ENCODE measurements at regions not wholly inside any gene's neighbourhood (a gene's known extent, or its start where the extent isn't known, plus 50 kb on each side); places are given as distances from the start of the nearest gene placed in this dataset.

GRCh38 chr6:149217466-149217888, 100.0 kb upstream of the TAB2 start:
- Histone ChIP-seq H3K27ac (ENCODE audit: low read length) (no peak overlapping the region), H3K4me2 (ENCODE audit: low read depth, low read length, poor library complexity, severe bottlenecking) (no peak overlapping the region), H4K20me1 (ENCODE audit: insufficient read depth, low read depth, low read length) (no peaks in the 10 kb centered on the region), H3K27me3 (ENCODE audit: low read length) (no peaks in the 10 kb centered on the region), H3K79me2 (ENCODE audit: low read length) (no peaks in the 10 kb centered on the region), H3K4me3 (ENCODE audit: low read length) (no peak overlapping the region), H3K9me2 (replicated peaks; ENCODE audit: insufficient read depth, low read length) (no peaks in the 10 kb centered on the region), H3K9ac (ENCODE audit: low read length) (no peak overlapping the region), H3K36me3 (ENCODE audit: insufficient read depth, low read length) (no peaks in the 10 kb centered on the region), H3K9me3 (ENCODE audit: low read length) (no peaks in the 10 kb centered on the region), H2AFZ (ENCODE audit: low read length) (0 out of 2 replicates have a peak overlapping the region, but pooled peaks have one; percentile 41), H3K4me1 (ENCODE audit: low read length) (no peaks in the 10 kb centered on the region)
- peak; percentile 48 for DNase-seq

GRCh38 chr6:149218471-149218870, 99.0 kb upstream of the TAB2 start:
- Histone ChIP-seq H3K4me2 (ENCODE audit: low read depth, low read length, poor library complexity, severe bottlenecking) (no peak overlapping the region), H3K27me3 (ENCODE audit: low read length) (no peaks in the 10 kb centered on the region), H4K20me1 (ENCODE audit: insufficient read depth, low read depth, low read length) (no peaks in the 10 kb centered on the region), H3K9me2 (replicated peaks; ENCODE audit: insufficient read depth, low read length) (no peaks in the 10 kb centered on the region), H3K4me1 (ENCODE audit: low read length) (no peaks in the 10 kb centered on the region), H3K9ac (ENCODE audit: low read length) (no peak overlapping the region), H3K36me3 (ENCODE audit: insufficient read depth, low read length) (no peaks in the 10 kb centered on the region), H3K27ac (ENCODE audit: low read length) (no peak overlapping the region), H3K9me3 (ENCODE audit: low read length) (no peaks in the 10 kb centered on the region), H3K79me2 (ENCODE audit: low read length) (no peaks in the 10 kb centered on the region), H2AFZ (ENCODE audit: low read length) (no peak overlapping the region), H3K4me3 (ENCODE audit: low read length) (no peak overlapping the region)
- no peak for DNase-seq

- H3K9me3 ChIP-seq (ENCODE audit: low read length): no peaks in the 10 kb centered on the region
- no peaks in the 10 kb centered on the region for H3K79me2 ChIP-seq (ENCODE audit: low read length)
- H3K4me2 ChIP-seq (ENCODE audit: low read depth, low read length, poor library complexity, severe bottlenecking): no peak overlapping the region
Observed at GRCh38 chr6:149218915-149219314, 98.6 kb upstream of the TAB2 start.

GRCh38 chr6:149220882-149221773, 96.4 kb upstream of the TAB2 start:
- Histone ChIP-seq H3K9ac (ENCODE audit: low read length) (no peak overlapping the region), H3K4me1 (ENCODE audit: low read length) (no peaks in the 10 kb centered on the region), H3K9me3 (ENCODE audit: low read length) (no peaks in the 10 kb centered on the region), H3K27ac (ENCODE audit: low read length) (no peak overlapping the region), H3K9me2 (replicated peaks; ENCODE audit: insufficient read depth, low read length) (no peaks in the 10 kb centered on the region), H2AFZ (ENCODE audit: low read length) (no peak overlapping the region), H3K4me2 (ENCODE audit: low read depth, low read length, poor library complexity, severe bottlenecking) (no peak overlapping the region), H4K20me1 (ENCODE audit: insufficient read depth, low read depth, low read length) (no peaks in the 10 kb centered on the region), H3K27me3 (ENCODE audit: low read length) (no peaks in the 10 kb centered on the region), H3K79me2 (ENCODE audit: low read length) (no peaks in the 10 kb centered on the region), H3K36me3 (ENCODE audit: insufficient read depth, low read length) (no peaks in the 10 kb centered on the region), H3K4me3 (ENCODE audit: low read length) (no peak overlapping the region)
- DNase-seq: no peak

More at GRCh38 chr6:149218915-149219314, 98.6 kb upstream of the TAB2 start:
- H3K27ac ChIP-seq (ENCODE audit: low read length): no peak overlapping the region
- no peaks in the 10 kb centered on the region for H3K36me3 ChIP-seq (ENCODE audit: insufficient read depth, low read length)
- H3K4me3 ChIP-seq (ENCODE audit: low read length): no peak overlapping the region
- H3K4me1 ChIP-seq (ENCODE audit: low read length): no peaks in the 10 kb centered on the region
- H3K9ac ChIP-seq (ENCODE audit: low read length): no peak overlapping the region
- H3K9me2 ChIP-seq (replicated peaks; ENCODE audit: insufficient read depth, low read length): no peaks in the 10 kb centered on the region
- DNase-seq: no peak
- H4K20me1 ChIP-seq (ENCODE audit: insufficient read depth, low read depth, low read length): no peaks in the 10 kb centered on the region
- no peak overlapping the region for H2AFZ ChIP-seq (ENCODE audit: low read length)
- no peaks in the 10 kb centered on the region for H3K27me3 ChIP-seq (ENCODE audit: low read length)

- no peak for DNase-seq
- Histone ChIP-seq H3K9me2 (replicated peaks; ENCODE audit: insufficient read depth, low read length) (no peaks in the 10 kb centered on the region), H2AFZ (ENCODE audit: low read length) (no peak overlapping the region), H3K36me3 (ENCODE audit: insufficient read depth, low read length) (no peaks in the 10 kb centered on the region), H3K27me3 (ENCODE audit: low read length) (no peaks in the 10 kb centered on the region), H3K9ac (ENCODE audit: low read length) (no peak overlapping the region), H3K4me1 (ENCODE audit: low read length) (no peaks in the 10 kb centered on the region), H3K4me3 (ENCODE audit: low read length) (no peak overlapping the region), H3K9me3 (ENCODE audit: low read length) (no peaks in the 10 kb centered on the region), H3K4me2 (ENCODE audit: low read depth, low read length, poor library complexity, severe bottlenecking) (no peak overlapping the region), H3K27ac (ENCODE audit: low read length) (no peak overlapping the region), H4K20me1 (ENCODE audit: insufficient read depth, low read depth, low read length) (no peaks in the 10 kb centered on the region), H3K79me2 (ENCODE audit: low read length) (no peaks in the 10 kb centered on the region)
Observed at GRCh38 chr6:149221774-149222070, 95.8 kb upstream of the TAB2 start.

- Histone ChIP-seq H4K20me1 (ENCODE audit: insufficient read depth, low read depth, low read length) (no peaks in the 10 kb centered on the region), H2AFZ (ENCODE audit: low read length) (no peak overlapping the region), H3K4me3 (ENCODE audit: low read length) (no peak overlapping the region), H3K9me3 (ENCODE audit: low read length) (no peaks in the 10 kb centered on the region), H3K36me3 (ENCODE audit: insufficient read depth, low read length) (no peaks in the 10 kb centered on the region), H3K9me2 (replicated peaks; ENCODE audit: insufficient read depth, low read length) (no peaks in the 10 kb centered on the region), H3K4me2 (ENCODE audit: low read depth, low read length, poor library complexity, severe bottlenecking) (no peak overlapping the region), H3K27me3 (ENCODE audit: low read length) (no peaks in the 10 kb centered on the region), H3K4me1 (ENCODE audit: low read length) (no peaks in the 10 kb centered on the region), H3K79me2 (ENCODE audit: low read length) (no peaks in the 10 kb centered on the region), H3K9ac (ENCODE audit: low read length) (no peak overlapping the region), H3K27ac (ENCODE audit: low read length) (no peak overlapping the region)
- DNase-seq: no peak
Observed at GRCh38 chr6:149223120-149223903, 94.2 kb upstream of the TAB2 start.

GRCh38 chr6:149223904-149224351, 93.6 kb upstream of the TAB2 start:
- H4K20me1 ChIP-seq (ENCODE audit: insufficient read depth, low read depth, low read length): no peaks in the 10 kb centered on the region
- no peaks in the 10 kb centered on the region for H3K4me1 ChIP-seq (ENCODE audit: low read length)
- no peak overlapping the region for H2AFZ ChIP-seq (ENCODE audit: low read length)
- no peaks in the 10 kb centered on the region for H3K9me2 ChIP-seq (replicated peaks; ENCODE audit: insufficient read depth, low read length)
- H3K9ac ChIP-seq (ENCODE audit: low read length): no peak overlapping the region
- no peak overlapping the region for H3K27ac ChIP-seq (ENCODE audit: low read length)
- H3K9me3 ChIP-seq (ENCODE audit: low read length): no peaks in the 10 kb centered on the region
- no peaks in the 10 kb centered on the region for H3K36me3 ChIP-seq (ENCODE audit: insufficient read depth, low read length)
- no peak for DNase-seq
- H3K79me2 ChIP-seq (ENCODE audit: low read length): no peaks in the 10 kb centered on the region
- H3K4me2 ChIP-seq (ENCODE audit: low read depth, low read length, poor library complexity, severe bottlenecking): no peak overlapping the region
- H3K27me3 ChIP-seq (ENCODE audit: low read length): no peaks in the 10 kb centered on the region
- no peak overlapping the region for H3K4me3 ChIP-seq (ENCODE audit: low read length)

GRCh38 chr6:149224399-149224798, 93.1 kb upstream of the TAB2 start:
- H3K4me3 ChIP-seq (ENCODE audit: low read length): no peak overlapping the region
- no peak overlapping the region for H2AFZ ChIP-seq (ENCODE audit: low read length)
- H3K9me3 ChIP-seq (ENCODE audit: low read length): no peaks in the 10 kb centered on the region
- H3K4me2 ChIP-seq (ENCODE audit: low read depth, low read length, poor library complexity, severe bottlenecking): no peak overlapping the region
- H3K9me2 ChIP-seq (replicated peaks; ENCODE audit: insufficient read depth, low read length): no peaks in the 10 kb centered on the region
- no peaks in the 10 kb centered on the region for H3K79me2 ChIP-seq (ENCODE audit: low read length)
- DNase-seq: no peak
- H3K27ac ChIP-seq (ENCODE audit: low read length): no peak overlapping the region
- H4K20me1 ChIP-seq (ENCODE audit: insufficient read depth, low read depth, low read length): no peaks in the 10 kb centered on the region
- no peaks in the 10 kb centered on the region for H3K36me3 ChIP-seq (ENCODE audit: insufficient read depth, low read length)
- no peak overlapping the region for H3K9ac ChIP-seq (ENCODE audit: low read length)
- H3K27me3 ChIP-seq (ENCODE audit: low read length): no peaks in the 10 kb centered on the region
- no peaks in the 10 kb centered on the region for H3K4me1 ChIP-seq (ENCODE audit: low read length)

All from Karpas-422 (cell line).